Stimulated activated CD4-positive, alpha-beta T cell treated with anti-CD3 and anti-CD28 coated beads, Interleukin-4, amount 100 ng/mL, for 4 hours (primary cell): ENCODE measurements at regions not wholly inside any gene's neighbourhood (a gene's known extent, or its start where the extent isn't known, plus 50 kb on each side); places are given as distances from the start of the nearest gene placed in this dataset.
"Not testable (repeated sequence)": the region's sequence is repeated elsewhere in the genome, so short reads cannot be mapped to it uniquely, and the experiment has no call there.

ENCODE experiments used
- DNase-seq, 2 experiments: peaks; one replicate each; pipeline ENCODE4 v3.0.0-alpha.2; 2020

- no peak for DNase-seq
These were observed 242.8 kb downstream of the CCSER2 start for GRCh38 chr10:84571146-84571545.

DNA sequence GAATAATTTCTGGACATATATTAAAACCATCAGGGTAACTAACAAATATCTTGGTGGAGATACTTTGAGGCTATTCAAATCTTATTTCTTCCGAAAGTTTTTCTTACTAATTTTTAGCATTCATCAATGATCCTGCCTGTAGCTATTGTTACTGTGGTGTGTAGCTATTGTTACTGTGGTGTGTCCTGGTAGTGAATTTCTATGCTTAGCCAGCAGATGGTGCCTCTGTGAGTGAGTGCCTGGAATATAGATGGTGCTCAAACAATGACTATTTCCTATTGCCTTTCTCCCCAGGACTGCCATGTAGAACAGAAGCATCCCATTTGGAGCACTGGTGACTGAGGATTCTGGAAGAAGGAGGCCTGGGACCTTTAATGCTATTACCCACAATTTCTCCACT is 245.7 kb downstream of the CCSER2 start:
- no peak for DNase-seq

- no peak for DNase-seq
These were observed 253.6 kb downstream of the CCSER2 start for GRCh38 chr10:84581976-84582375.

DNA sequence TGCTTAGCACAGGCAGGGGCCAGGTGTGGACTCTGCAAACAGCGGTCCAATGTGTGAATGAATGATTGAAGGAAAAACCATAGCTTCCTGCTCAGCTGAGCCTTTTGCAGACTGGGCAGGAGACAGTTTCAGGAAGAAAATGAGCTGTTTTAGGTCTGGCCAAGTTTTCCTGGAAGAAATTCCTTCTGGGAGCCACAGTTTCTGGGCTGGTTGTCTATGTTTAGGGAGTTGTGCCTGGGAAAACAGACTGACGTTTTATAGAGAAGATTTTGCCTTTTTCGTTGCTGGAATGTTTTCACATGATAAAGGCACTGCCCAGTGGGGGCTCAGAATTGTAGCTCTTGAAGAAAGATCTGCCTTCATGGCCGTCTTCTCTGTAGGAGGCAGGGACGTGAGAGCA is 255.1 kb downstream of the CCSER2 start:
- DNase-seq: no peak

GRCh38 chr10:84587789-84588188 is 259.4 kb downstream of the CCSER2 start:
- DNase-seq: no peak

DNA sequence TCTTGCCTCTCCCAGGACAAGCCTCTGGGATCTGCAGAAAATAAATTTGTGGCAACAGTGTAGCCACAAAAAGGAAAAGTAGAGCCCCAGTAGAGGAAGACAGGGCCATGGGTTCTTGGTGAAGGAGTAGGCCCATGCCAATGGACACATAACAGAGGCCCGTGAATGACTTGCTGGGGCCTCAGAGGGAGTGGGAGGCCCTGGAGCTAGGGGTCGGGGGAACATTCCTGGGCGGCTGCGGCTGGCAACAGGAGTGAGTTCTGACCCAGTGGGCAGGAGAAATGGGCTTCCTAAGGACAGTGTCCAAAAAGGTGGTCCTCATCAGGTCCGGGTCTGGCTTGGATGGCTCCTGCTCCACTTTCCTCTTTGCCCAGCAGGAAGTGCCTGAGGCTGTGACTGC is 260.0 kb downstream of the CCSER2 start:
- DNase-seq: no peak

DNA sequence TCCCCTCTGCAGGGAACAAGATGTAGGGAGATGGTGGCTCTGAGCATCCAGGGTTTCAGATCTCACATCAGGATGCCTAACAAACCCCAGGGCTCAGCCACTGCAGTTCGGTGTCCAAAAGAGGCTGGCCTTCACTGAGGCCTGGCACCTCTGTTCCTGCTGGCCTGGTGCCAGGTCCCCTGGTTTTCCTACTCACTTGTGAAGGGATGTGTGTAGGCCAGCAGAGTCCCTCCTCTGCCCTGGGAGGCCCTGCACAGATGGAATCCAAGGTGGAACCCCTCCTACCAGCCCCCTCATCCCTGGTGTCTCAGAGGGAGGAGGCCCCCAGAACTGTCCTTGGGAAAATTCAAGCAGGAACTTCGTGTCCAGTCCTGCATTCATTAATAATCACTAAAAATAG is 260.6 kb downstream of the CCSER2 start:
- DNase-seq: no peak

DNA sequence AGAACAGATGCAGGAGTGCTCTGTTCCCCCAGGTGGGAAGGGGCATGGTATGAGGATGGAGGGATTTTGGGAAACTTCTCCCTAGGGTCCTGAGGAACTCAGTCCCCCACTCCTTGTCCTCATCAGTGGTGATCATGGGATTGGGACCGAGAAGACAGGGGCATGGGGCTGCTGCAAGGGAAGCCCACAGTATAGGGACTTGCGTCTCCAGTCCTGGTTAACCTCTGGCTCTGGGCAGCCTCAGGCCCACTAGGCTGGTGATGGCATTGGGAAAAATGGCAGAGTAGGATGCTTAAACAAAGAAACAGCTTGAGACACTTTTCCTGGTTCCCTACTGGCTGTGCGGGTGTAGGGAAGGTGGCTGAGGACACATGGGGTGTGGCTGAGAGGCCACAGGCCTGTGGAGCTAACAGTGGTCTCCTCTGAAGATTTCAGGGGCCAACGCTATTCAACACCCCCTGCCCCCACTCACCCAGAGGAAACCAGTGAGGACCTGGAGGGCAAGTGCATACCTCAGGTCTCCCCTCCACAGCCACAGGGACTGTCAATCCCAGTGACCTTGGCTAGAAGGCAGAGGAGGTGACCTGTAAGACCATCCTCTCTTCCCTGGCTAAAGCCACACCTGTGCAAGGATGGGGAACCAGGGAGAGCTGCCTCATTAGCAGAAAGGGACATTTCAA is 261.3 kb downstream of the CCSER2 start:
- no peak for DNase-seq

GRCh38 chr10:84590327-84591193 is 262.2 kb downstream of the CCSER2 start:
- DNase-seq: no peak

DNA sequence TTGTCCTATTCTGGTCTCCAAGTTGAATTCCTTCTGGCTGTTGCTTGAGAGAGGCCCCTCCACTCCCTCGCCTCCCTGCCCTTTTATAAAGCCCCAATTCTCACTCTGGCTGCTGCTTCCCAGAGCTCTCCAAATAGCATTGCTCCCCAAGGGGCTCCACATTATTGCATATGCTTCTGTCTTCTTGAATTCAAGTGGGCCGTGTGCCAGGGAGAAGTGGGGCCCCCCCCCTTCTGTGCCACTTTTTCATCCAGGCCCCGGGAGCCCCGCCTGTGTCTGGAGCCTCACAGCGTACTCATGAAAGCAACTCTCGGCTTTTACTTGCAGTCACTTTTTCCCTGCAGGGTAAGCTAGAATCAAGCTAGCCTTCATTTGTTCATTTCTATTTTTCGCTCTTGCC is 265.1 kb downstream of the CCSER2 start:
- DNase-seq: no peak

- DNase-seq: no peak
These were observed 268.2 kb downstream of the CCSER2 start for GRCh38 chr10:84596585-84596984.

DNA sequence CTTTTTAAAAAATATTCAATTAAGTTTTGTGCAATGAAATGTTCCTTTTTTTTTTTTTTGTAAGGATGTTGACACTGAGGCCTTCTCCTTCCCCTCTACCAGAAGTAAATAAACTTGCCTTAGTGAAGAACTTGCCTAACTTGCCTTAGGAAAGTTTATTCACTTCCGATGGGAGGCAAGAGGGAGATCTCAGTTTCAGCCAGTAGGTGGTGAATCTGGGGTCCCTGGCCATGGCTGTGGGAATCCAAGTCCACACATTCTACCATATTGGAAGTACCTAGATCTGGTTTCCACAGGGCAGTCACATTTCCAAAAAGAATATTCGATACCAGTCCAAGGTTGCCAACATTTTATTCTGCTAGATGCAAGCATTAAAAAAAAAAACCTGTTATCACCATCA is 270.9 kb downstream of the CCSER2 start:
- DNase-seq: no peak

DNA sequence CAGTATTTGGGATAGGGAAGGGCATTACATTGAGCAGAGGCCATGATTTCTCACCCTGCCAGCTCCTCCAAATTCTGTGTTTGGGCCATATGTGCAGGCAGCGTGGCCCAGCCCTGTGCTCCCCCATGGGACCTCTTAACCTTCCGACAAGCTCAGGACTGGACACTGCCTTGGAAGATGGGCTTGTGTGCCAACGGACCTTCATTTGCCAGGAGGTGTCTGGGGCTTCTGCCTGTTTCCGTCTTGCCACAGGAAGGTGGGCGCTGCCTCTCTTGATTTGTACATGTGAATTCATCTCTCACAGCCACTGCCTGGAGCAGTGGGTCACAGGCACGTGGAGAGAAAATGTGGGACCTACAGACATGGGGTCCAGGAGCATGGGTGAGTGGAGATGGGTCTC is 272.6 kb downstream of the CCSER2 start:
- DNase-seq: no peak

GRCh38 chr10:84602543-84602942 is 274.2 kb downstream of the CCSER2 start:
- DNase-seq: not testable (repeated sequence)

- no peak for DNase-seq
These were observed 275.6 kb downstream of the CCSER2 start for GRCh38 chr10:84603971-84604370.

- DNase-seq: no peak
These were observed 277.4 kb downstream of the CCSER2 start for GRCh38 chr10:84605802-84606201.

DNA sequence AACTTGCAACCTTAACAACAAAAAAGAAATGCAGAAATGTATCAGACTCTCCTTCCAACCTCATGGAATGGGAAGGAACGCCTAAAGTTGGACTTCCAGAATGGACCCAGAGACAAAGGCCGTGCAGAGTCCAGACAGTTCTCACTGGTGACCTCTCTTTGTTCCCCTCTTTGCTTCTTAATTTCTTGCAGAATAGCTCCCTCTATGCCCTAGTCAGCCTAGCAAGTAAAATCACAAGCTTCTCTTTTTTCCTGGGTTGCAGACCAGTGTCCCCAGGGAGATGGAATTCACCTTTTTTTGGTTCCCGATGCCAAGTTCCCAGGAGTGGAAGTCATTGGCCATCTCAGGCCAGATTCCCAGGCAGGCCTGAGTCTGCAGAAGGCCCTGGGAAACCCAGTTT is 278.0 kb downstream of the CCSER2 start:
- DNase-seq: no peak

DNA sequence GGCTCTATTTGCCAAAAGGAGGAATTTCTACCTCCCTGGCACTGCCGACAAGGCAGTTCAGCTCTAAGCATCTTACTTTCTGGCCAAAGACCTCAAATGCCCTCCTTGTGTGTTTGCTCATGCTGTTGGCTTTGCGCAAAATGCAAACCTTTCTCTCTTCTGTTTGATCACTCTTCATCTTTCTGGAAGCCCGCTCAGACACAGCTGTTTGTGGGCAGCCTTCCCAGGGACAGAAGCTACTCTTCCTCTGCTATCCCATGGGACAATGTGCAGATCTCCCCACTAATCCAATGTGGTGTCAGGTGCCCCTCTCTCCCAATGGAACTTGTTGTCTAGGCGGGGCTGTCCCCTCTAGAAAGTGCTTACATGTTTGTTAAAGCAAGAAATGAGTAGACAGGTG is 278.7 kb downstream of the CCSER2 start:
- no peak for DNase-seq

GRCh38 chr10:84607523-84607922 is 279.1 kb downstream of the CCSER2 start:
- no peak for DNase-seq

- no peak for DNase-seq
These were observed 279.7 kb downstream of the CCSER2 start for GRCh38 chr10:84608126-84608525.

GRCh38 chr10:84613336-84614021 is 285.1 kb downstream of the CCSER2 start:
- no peak for DNase-seq

DNA sequence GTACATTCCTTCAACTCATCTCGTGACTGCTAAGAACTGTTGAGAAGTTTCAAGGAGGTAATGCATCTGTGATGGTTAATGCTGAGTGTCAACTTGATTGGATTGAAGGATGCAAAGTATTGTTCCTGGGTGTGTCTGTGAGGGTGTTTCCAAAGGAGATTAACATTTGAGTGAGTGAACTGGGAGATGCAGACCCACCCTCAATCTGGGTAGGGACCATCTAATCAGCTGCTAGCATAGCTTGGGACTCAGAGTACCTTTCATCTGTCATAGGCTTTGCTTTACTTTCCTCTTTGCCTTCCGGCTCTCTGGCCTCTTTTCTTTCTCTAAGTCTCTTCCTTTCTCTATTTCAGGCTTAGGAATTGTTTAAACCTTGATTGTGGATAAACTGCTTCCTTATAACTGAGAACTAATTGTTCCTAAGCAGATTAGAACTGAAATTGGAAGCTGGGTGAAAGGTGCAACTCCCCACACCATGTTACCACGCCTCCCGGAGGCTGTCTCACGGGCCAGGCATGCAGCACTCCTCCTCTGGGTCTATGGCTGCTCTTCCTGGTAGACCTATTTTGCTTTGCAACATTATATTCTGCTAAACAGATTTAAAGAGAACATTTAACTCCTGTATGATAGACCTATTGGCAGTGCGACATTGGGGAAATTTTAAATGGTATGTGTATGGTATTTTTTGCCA is 298.2 kb downstream of the CCSER2 start:
- DNase-seq: no peak

DNA sequence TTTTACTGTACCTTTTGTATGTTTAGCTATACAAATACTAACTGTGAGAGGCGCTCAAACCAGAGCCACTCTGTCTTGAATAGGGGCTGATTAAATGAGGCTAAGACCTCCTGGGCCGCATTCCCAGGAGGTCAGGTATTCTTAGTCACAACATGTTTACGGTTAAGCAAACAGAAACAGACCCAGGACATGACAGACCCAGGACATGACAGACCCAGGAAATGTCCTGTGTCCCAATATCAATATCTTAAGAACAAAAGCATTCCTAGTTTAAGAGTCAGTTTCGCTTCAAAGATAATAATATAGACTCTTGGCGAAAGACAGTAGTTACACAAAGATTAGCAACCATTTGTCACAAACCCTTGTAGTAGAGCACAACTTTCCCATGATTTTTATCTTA is 304.5 kb downstream of the CCSER2 start:
- no peak for DNase-seq
